GM12878 (cell line): ENCODE measurements at regions not wholly inside any gene's neighbourhood (a gene's known extent, or its start where the extent isn't known, plus 50 kb on each side); places are given as distances from the start of the nearest gene placed in this dataset.

ENCODE experiments used
- ATAC-seq: fragments of 200-7000 bp; cut with Tn5 transposase; 3 replicates; pipeline ENCODE4 v1.9.1; 2020; ENCODE audit warnings: mild to moderate bottlenecking, moderate library complexity
- BruUV-seq: library from RNA; stranded (reverse); fragments of 400-500 nt; replicated peaks from 2 replicates; lab custom pipeline; 2021; lab: Mats Ljungman, UMichigan
- CTCF ChIA-PET: fragments of 300-600 bp; sonication (Branson Sonifier 250); formaldehyde crosslinking; extraction: SDS; loops from one replicate; lab custom pipeline; 2021; ENCODE audit warnings: inconsistent platforms; lab: Yijun Ruan, JAX
- POLR2A ChIA-PET: fragments of 350-600 bp; formaldehyde crosslinking; extraction: SDS; loops from one replicate; lab custom pipeline; 2021; ENCODE audit warnings: inconsistent platforms; lab: Charles Lee
- RAD21 ChIA-PET: fragments of 300-600 bp; sonication (Branson Sonifier 250); formaldehyde crosslinking; loops from one replicate; lab custom pipeline; 2023; ENCODE audit warnings: antibody characterized with exemption; ENCODE audit not compliant: unreplicated experiment; lab: Charles Lee
- SMC1A ChIA-PET: fragments of 300-600 bp; sonication (Branson Sonifier 250); formaldehyde crosslinking; loops from one replicate; lab custom pipeline; 2023; ENCODE audit not compliant: unreplicated experiment, uncharacterized antibody; lab: Charles Lee
- DNase-seq: peaks from one replicate; pipeline ENCODE4 v3.0.0-alpha.2; 2011; ENCODE audit warnings: low read depth, low spot score
- FAIRE-seq: peaks from 3 replicates; lab custom pipeline; 2011; peaks lifted over from hg19 to GRCh38; lab: Jason Lieb, UNC
- H2AFZ ChIP-seq: 2 replicates; pipeline ENCODE4 v1.6.0; 2011; ENCODE audit warnings: low read depth, low read length, control low read depth; ENCODE audit not compliant: control insufficient read depth
- H3K27ac ChIP-seq: 2 replicates; pipeline ENCODE4 v1.5.1; 2011; ENCODE audit warnings: control low read depth; ENCODE audit not compliant: control insufficient read depth, insufficient read depth
- H3K27me3 ChIP-seq, 2 experiments: replicated peaks in 1 of 2; 2 replicates each; pipeline versions ENCODE4 v1.6.0 to v1.6.1; 2011; ENCODE audit warnings: low read length in 1 of 2; ENCODE audit not compliant: control insufficient read depth in 2 of 2, insufficient read depth in 2 of 2
- H3K36me3 ChIP-seq, 2 experiments: 2 replicates each; pipeline ENCODE4 v1.5.1; 2011; ENCODE audit warnings: low read length in 1 of 2; ENCODE audit not compliant: control insufficient read depth in 2 of 2, insufficient read depth in 2 of 2
- H3K4me1 ChIP-seq: 2 replicates; pipeline ENCODE4 v1.6.1; 2011; ENCODE audit warnings: mild to moderate bottlenecking, low read length, moderate library complexity, mixed read lengths; ENCODE audit not compliant: control insufficient read depth, insufficient read depth
- H3K4me2 ChIP-seq: 2 replicates; pipeline ENCODE4 v1.6.0; 2011; ENCODE audit warnings: control low read depth; ENCODE audit not compliant: control insufficient read depth, insufficient read depth
- H3K4me3 ChIP-seq: fragments of 200-600 bp; sonication (generic); 2 replicates; pipeline ENCODE4 v1.5.1; 2016
- H3K79me2 ChIP-seq: 2 replicates; pipeline ENCODE4 v1.6.0; 2011; ENCODE audit warnings: low read length; ENCODE audit not compliant: control insufficient read depth, insufficient read depth
- H3K9ac ChIP-seq: 2 replicates; pipeline ENCODE4 v1.8.0; 2011; ENCODE audit warnings: low read length, control low read depth, mixed read lengths; ENCODE audit not compliant: control insufficient read depth, insufficient read depth
- H3K9me3 ChIP-seq: replicated peaks from 3 replicates; pipeline ENCODE4 v1.5.1; 2011; ENCODE audit warnings: mild to moderate bottlenecking, low read length; ENCODE audit not compliant: control insufficient read depth, insufficient read depth
- H4K20me1 ChIP-seq: 2 replicates; pipeline ENCODE4 v1.6.0; 2011; ENCODE audit not compliant: control insufficient read depth, insufficient read depth
- ATF7 ChIP-seq: fragments of 450-650 bp; IDR thresholded peaks from 2 replicates; pipeline ENCODE4 v1.6.1; 2016; ENCODE audit warnings: low read depth, mild to moderate bottlenecking
- CBX5 ChIP-seq: sonication (generic); IDR thresholded peaks from 2 replicates; pipeline ENCODE4 v1.6.1; 2016; ENCODE audit warnings: low read depth, moderate library complexity, mild to moderate bottlenecking, inconsistent platforms
- ETV6 ChIP-seq, 2 experiments: fragments of 450-650 bp in 1 of 2; IDR thresholded peaks in 1 of 2; conservative IDR thresholded peaks in 1 of 2; 2 replicates each; pipeline ENCODE4 v1.6.1; 2014; ENCODE audit warnings: antibody characterized with exemption in 1 of 2, borderline replicate concordance in 1 of 2, low read depth in 1 of 2, mild to moderate bottlenecking in 1 of 2, moderate library complexity in 1 of 2
- IRF4 ChIP-seq: IDR thresholded peaks from 2 replicates; pipeline ENCODE4 v1.6.1; 2011; ENCODE audit warnings: low read depth, low read length
- KDM1A ChIP-seq: fragments of 200-600 bp; sonication (generic); IDR thresholded peaks from 2 replicates; pipeline ENCODE4 v1.6.1; 2016; ENCODE audit warnings: borderline replicate concordance
- NR2C2 ChIP-seq: IDR thresholded peaks from 2 replicates; pipeline ENCODE4 v1.6.1; 2011; ENCODE audit warnings: borderline replicate concordance, low read depth; ENCODE audit not compliant: control insufficient read depth, insufficient read length
- RBBP5 ChIP-seq: fragments of 200-600 bp; sonication (generic); conservative IDR thresholded peaks from 2 replicates; pipeline ENCODE4 v1.6.1; 2016
- RFX5 ChIP-seq: IDR thresholded peaks from 2 replicates; pipeline ENCODE4 v1.6.1; 2011; ENCODE audit warnings: low read depth, low read length, improper control_type of control experiment
- SIN3A ChIP-seq: IDR thresholded peaks from 2 replicates; pipeline ENCODE4 v1.6.1; 2012; ENCODE audit warnings: low read depth, low read length, improper control_type of control experiment
- SIX5 ChIP-seq: IDR thresholded peaks from 2 replicates; pipeline ENCODE4 v1.6.1; 2011; ENCODE audit warnings: mild to moderate bottlenecking, low read depth, low read length, moderate library complexity; ENCODE audit not compliant: severe bottlenecking
- STAT1 ChIP-seq: fragments of 450-650 bp; conservative IDR thresholded peaks from 2 replicates; pipeline ENCODE4 v1.6.1; 2014; ENCODE audit warnings: antibody characterized with exemption, mild to moderate bottlenecking
- SUZ12 ChIP-seq: fragments of 200-600 bp; sonication (generic); IDR thresholded peaks from one replicate; pipeline ENCODE4 v1.6.1; 2018; ENCODE audit warnings: antibody characterized with exemption, mild to moderate bottlenecking; ENCODE audit not compliant: unreplicated experiment
- TAF1 ChIP-seq: IDR thresholded peaks from 2 replicates; pipeline ENCODE4 v1.6.1; 2011; ENCODE audit warnings: mild to moderate bottlenecking, low read depth, low read length, borderline replicate concordance
- TARDBP ChIP-seq: IDR thresholded peaks from 2 replicates; pipeline ENCODE4 v1.6.1; 2016; ENCODE audit warnings: borderline replicate concordance
- YBX1 ChIP-seq: fragments of 450-650 bp; IDR thresholded peaks from 2 replicates; pipeline ENCODE4 v1.6.1; 2016; ENCODE audit warnings: antibody characterized with exemption
- ZNF207 ChIP-seq: fragments of 450-650 bp; IDR thresholded peaks from 2 replicates; pipeline ENCODE4 v1.6.1; 2014; ENCODE audit warnings: antibody characterized with exemption, mild to moderate bottlenecking, borderline replicate concordance
- ZNF274 ChIP-seq: IDR thresholded peaks from one replicate; pipeline ENCODE4 v1.8.0; 2011; ENCODE audit not compliant: insufficient read length, insufficient read depth
- ZNF622 ChIP-seq: fragments of 450-650 bp; IDR thresholded peaks from 2 replicates; pipeline ENCODE4 v1.6.1; 2017; ENCODE audit warnings: mild to moderate bottlenecking, inconsistent platforms
- WGBS: methylation state at CpG from one replicate; pipeline ENCODE4 v1.1.6; 2016; ENCODE audit warnings: low lambda C conversion rate; ENCODE audit not compliant: insufficient replicate concordance, insufficient coverage; ENCODE audit errors: missing lambda C conversion rate; 5-methylcytosine and 5-hydroxymethylcytosine counted together
- in situ Hi-C: fragments of 300-500 bp; cut with MboI; formaldehyde crosslinking; loops from 9 replicates; pipeline ENCODE4 v1.14.3; 2018; ENCODE audit warnings: mixed read lengths
- intact Hi-C: fragments of 100-400 bp; cut with micrococcal nuclease; formaldehyde crosslinking; loops from one replicate; pipeline ENCODE4 v1.14.2; 2022; ENCODE audit not compliant: unreplicated experiment
- TF ChIP-seq, protein P1 (sequence below): fragments of 450-650 bp; formaldehyde crosslinking; IDR thresholded peaks from 2 replicates; pipeline ENCODE4 v1.4.0; 2022; ENCODE audit warnings: mild to moderate bottlenecking, moderate library complexity

DNA sequence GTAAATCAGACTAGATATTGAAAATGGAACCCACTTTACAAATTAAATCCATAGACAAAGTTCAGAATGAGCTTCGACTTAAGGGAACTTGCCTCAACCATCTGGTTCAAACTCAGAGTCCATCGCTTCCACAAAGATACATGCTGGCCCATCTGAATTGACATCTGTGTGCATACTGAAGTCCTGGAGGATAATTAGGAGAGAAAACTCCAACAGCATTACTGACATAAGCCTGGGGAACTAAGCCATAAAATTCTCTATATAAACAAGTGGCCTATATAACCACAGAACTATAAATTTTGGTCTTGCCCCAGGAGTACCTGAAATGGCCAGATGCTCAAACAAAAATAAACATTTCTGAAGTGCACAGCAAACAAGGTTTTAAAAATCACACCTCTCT, 94.4 kb downstream of the IZUMO3 start:
- FAIRE-seq (no peak), DNase-seq (no peak), ATAC-seq (no peak)
- TF ChIP-seq IRF4 = no peak
- no peak for TF ChIP-seq TARDBP
- no peak for TF ChIP-seq KDM1A
- TF ChIP-seq ZNF622 = no peak
- TF ChIP-seq ZNF274 = no peak
- no peak for TF ChIP-seq SUZ12
- no peak for TF ChIP-seq RFX5
- no peak for TF ChIP-seq SIX5
- no peaks in the 10 kb centered on the region for H3K4me1 ChIP-seq
- WGBS = 43% methylated on average over 2 of the region's 2 CpGs
- H2AFZ ChIP-seq = no peak overlapping the region
- ChIA-PET POLR2A (no interaction called here), SMC1A (no interaction called here), RAD21 (no interaction called here), CTCF (no interaction called here)
- no peaks in the 10 kb centered on the region for H3K79me2 ChIP-seq
- no peak overlapping the region for H3K27ac ChIP-seq
- no peak overlapping the region for H3K4me2 ChIP-seq
- in situ Hi-C loops = no loop called here
- no peak overlapping the region for H3K4me3 ChIP-seq
- BruUV-seq = no TSS peak
- H3K9me3 ChIP-seq = no peaks in the 10 kb centered on the region
- H3K36me3 ChIP-seq = no peaks in the 10 kb centered on the region
- intact Hi-C loops = no loop called here
- no peaks in the 10 kb centered on the region for H4K20me1 ChIP-seq
- H3K27me3 ChIP-seq = no peaks in the 10 kb centered on the region
- H3K9ac ChIP-seq = no peak overlapping the region

DNA sequence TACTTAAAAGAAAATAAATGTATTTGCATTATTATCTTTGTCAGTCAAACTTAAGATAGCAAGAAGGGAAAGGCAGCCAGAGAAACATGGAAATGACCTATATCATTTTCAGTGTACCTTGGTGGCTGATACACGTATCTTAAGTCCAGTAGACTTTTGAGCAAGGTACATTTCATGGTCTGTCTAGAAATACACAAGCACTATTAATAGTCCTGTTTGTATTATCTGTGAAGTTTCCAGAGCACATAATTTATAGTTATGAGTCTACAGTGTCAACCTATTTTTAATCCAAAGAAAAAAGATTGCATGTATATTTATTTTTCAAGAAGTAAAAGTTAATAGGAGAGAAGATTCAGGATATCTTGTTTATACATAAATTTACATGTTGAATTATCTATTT, 95.7 kb downstream of the IZUMO3 start:
- H3K9me3 ChIP-seq = no peaks in the 10 kb centered on the region
- H3K27ac ChIP-seq = no peak overlapping the region
- ChIA-PET SMC1A (no interaction called here), RAD21 (no interaction called here), CTCF (no interaction called here), POLR2A (no interaction called here)
- no peaks in the 10 kb centered on the region for H4K20me1 ChIP-seq
- in situ Hi-C loops = loop anchor here (10.0 kb wide), 1 partner anchor 55 kb away; no protein-coding TSS in a partner anchor
- H3K9ac ChIP-seq = no peak overlapping the region
- no peaks in the 10 kb centered on the region for H3K4me1 ChIP-seq
- ATAC-seq (no peak), DNase-seq (no peak), FAIRE-seq (no peak)
- 0% methylated on average over 1 of the region's 1 CpG for WGBS
- no peaks in the 10 kb centered on the region for H3K79me2 ChIP-seq
- H3K36me3 ChIP-seq = no peaks in the 10 kb centered on the region
- H3K4me2 ChIP-seq = no peak overlapping the region
- no peak overlapping the region for H2AFZ ChIP-seq
- no peak overlapping the region for H3K4me3 ChIP-seq
- intact Hi-C loops = no loop called here
- no TSS peak for BruUV-seq
- no peaks in the 10 kb centered on the region for H3K27me3 ChIP-seq
- no peak for TF ChIP-seq RBBP5
- TF ChIP-seq ZNF207 = no peak
- TF ChIP-seq CBX5 = no peak
- no peak for TF ChIP-seq NR2C2
- no peak for TF ChIP-seq ETV6 (conservative IDR thresholded peaks at IDR 0.05 in 1 of 2, IDR thresholded peaks at IDR 0.05 in 1 of 2; ENCODE audit: borderline replicate concordance in 1 of 2, low read depth in 1 of 2)
- TF ChIP-seq, protein P1, sequence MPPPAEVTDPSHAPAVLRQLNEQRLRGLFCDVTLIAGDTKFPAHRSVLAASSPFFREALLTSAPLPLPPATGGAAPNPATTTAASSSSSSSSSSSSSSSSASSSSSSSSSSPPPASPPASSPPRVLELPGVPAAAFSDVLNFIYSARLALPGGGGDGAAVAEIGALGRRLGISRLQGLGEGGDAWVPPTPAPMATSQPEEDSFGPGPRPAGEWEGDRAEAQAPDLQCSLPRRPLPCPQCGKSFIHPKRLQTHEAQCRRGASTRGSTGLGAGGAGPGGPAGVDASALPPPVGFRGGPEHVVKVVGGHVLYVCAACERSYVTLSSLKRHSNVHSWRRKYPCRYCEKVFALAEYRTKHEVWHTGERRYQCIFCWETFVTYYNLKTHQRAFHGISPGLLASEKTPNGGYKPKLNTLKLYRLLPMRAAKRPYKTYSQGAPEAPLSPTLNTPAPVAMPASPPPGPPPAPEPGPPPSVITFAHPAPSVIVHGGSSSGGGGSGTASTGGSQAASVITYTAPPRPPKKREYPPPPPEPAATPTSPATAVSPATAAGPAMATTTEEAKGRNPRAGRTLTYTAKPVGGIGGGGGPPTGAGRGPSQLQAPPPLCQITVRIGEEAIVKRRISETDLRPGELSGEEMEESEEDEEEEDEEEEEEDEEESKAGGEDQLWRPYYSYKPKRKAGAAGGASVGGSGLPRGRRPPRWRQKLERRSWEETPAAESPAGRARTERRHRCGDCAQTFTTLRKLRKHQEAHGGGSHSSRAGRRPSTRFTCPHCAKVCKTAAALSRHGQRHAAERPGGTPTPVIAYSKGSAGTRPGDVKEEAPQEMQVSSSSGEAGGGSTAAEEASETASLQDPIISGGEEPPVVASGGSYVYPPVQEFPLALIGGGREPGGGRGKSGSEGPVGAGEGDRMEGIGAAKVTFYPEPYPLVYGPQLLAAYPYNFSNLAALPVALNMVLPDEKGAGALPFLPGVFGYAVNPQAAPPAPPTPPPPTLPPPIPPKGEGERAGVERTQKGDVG (CRISPR knock-in tag) = no peak
- no peak for TF ChIP-seq YBX1
- no peak for TF ChIP-seq STAT1
- no peak for TF ChIP-seq TAF1
- no peak for TF ChIP-seq SIN3A
- no peak for TF ChIP-seq ATF7
